WTC11 (cell line): ENCODE measurements at regions not wholly inside any gene's neighbourhood (a gene's known extent, or its start where the extent isn't known, plus 50 kb on each side); places are given as distances from the start of the nearest gene placed in this dataset.

Experiments
- ATAC-seq: fragments of 200-7000 bp; cut with Tn5 transposase; 2 replicates; pipeline ENCODE4 v1.10.0; 2021; ENCODE audit warnings: mild to moderate bottlenecking, moderate library complexity
- CTCF ChIA-PET: fragments of 300-600 bp; sonication (Branson Sonifier 250); formaldehyde crosslinking; loops from one replicate; lab custom pipeline; 2021; ENCODE audit warnings: antibody characterized with exemption; lab: Charles Lee
- POLR2A ChIA-PET: fragments of 350-600 bp; sonication (Branson Sonifier 250); formaldehyde crosslinking; loops from one replicate; lab custom pipeline; 2021; ENCODE audit warnings: antibody characterized with exemption; lab: Charles Lee
- DNase-seq: peaks from one replicate; pipeline ENCODE4 v3.0.0; 2021; ENCODE audit warnings: low spot score
- H3K27ac Mint-ChIP-seq: 2 replicates; pipeline ENCODE4 v1.8.0; 2021; ENCODE audit warnings: mixed read lengths
- H3K27me3 Mint-ChIP-seq: 2 replicates; pipeline ENCODE4 v1.8.0; 2021; ENCODE audit warnings: low read depth, mild to moderate bottlenecking, moderate library complexity, mixed read lengths
- H3K36me3 Mint-ChIP-seq: 2 replicates; pipeline ENCODE4 v1.8.0; 2021; ENCODE audit warnings: mixed read lengths
- H3K4me1 Mint-ChIP-seq: 2 replicates; pipeline ENCODE4 v1.8.0; 2022; ENCODE audit warnings: mixed read lengths
- H3K4me3 Mint-ChIP-seq: 2 replicates; pipeline ENCODE4 v1.8.0; 2021; ENCODE audit warnings: mild to moderate bottlenecking, moderate library complexity, mixed read lengths
- H3K9me3 Mint-ChIP-seq: 2 replicates; pipeline ENCODE4 v1.8.0; 2021; ENCODE audit warnings: mixed read lengths
- FOXK1 ChIP-seq: sonication (generic); formaldehyde crosslinking; IDR thresholded peaks from 2 replicates; pipeline ENCODE4 v1.8.0; 2022; ENCODE audit warnings: mild to moderate bottlenecking, moderate library complexity, missing genetic modification reagents
- IRF2 ChIP-seq: sonication (generic); formaldehyde crosslinking; IDR thresholded peaks from 2 replicates; pipeline ENCODE4 v1.8.0; 2022; ENCODE audit warnings: low read depth, missing genetic modification reagents, borderline replicate concordance
- JAZF1 ChIP-seq: fragments of 250-450 bp; sonication (Bioruptor Pico); IDR thresholded peaks from 2 replicates; pipeline ENCODE4 v1.9.0; 2021; ENCODE audit warnings: moderate library complexity, mild to moderate bottlenecking, inconsistent platforms
- JUN ChIP-seq: sonication (generic); formaldehyde crosslinking; IDR thresholded peaks from 2 replicates; pipeline ENCODE4 v1.8.0; 2023; ENCODE audit warnings: mild to moderate bottlenecking, missing genetic modification reagents
- NR2C2 ChIP-seq: sonication (generic); formaldehyde crosslinking; IDR thresholded peaks from 2 replicates; pipeline ENCODE4 v1.8.0; 2022; ENCODE audit warnings: mild to moderate bottlenecking, missing genetic modification reagents
- NR3C1 ChIP-seq: sonication (generic); formaldehyde crosslinking; conservative IDR thresholded peaks from 2 replicates; pipeline ENCODE4 v1.8.1; 2023; ENCODE audit warnings: low read depth, mild to moderate bottlenecking, missing genetic modification reagents
- OVOL2 ChIP-seq: fragments of 250-450 bp; sonication (Bioruptor Pico); IDR thresholded peaks from 2 replicates; pipeline ENCODE4 v1.9.0; 2021; ENCODE audit warnings: mild to moderate bottlenecking, borderline replicate concordance
- TEAD1 ChIP-seq: sonication (generic); formaldehyde crosslinking; IDR thresholded peaks from 2 replicates; pipeline ENCODE4 v1.8.0; 2022; ENCODE audit warnings: mild to moderate bottlenecking, missing genetic modification reagents
- ZBTB21 ChIP-seq: sonication (generic); formaldehyde crosslinking; IDR thresholded peaks from 2 replicates; pipeline ENCODE4 v1.8.1; 2023; ENCODE audit warnings: mild to moderate bottlenecking, missing genetic modification reagents, borderline replicate concordance
- ZNF219 ChIP-seq: sonication (generic); formaldehyde crosslinking; IDR thresholded peaks from 2 replicates; pipeline ENCODE4 v1.8.0; 2023; ENCODE audit warnings: missing genetic modification reagents, mild to moderate bottlenecking, borderline replicate concordance
- ZNF416 ChIP-seq: fragments of 250-450 bp; sonication (Bioruptor Pico); IDR thresholded peaks from 2 replicates; pipeline ENCODE4 v1.9.0; 2021; ENCODE audit warnings: mild to moderate bottlenecking, inconsistent platforms
- ZNF423 ChIP-seq: fragments of 250-450 bp; sonication (Bioruptor Pico); IDR thresholded peaks from 2 replicates; pipeline ENCODE4 v2.1.2; 2022; ENCODE audit warnings: mild to moderate bottlenecking, moderate library complexity
- TF ChIP-seq, protein P1 (sequence below): sonication (generic); formaldehyde crosslinking; IDR thresholded peaks from 2 replicates; pipeline ENCODE4 v1.8.1; 2022; ENCODE audit warnings: mild to moderate bottlenecking, missing genetic modification reagents, moderate library complexity, borderline replicate concordance
- TF ChIP-seq, protein P2 (sequence below): sonication (generic); formaldehyde crosslinking; IDR thresholded peaks from 2 replicates; pipeline ENCODE4 v1.8.1; 2023; ENCODE audit warnings: mild to moderate bottlenecking, missing genetic modification reagents, moderate library complexity
- TF ChIP-seq, protein P3 (sequence below): fragments of 250-450 bp; sonication (Bioruptor Pico); IDR thresholded peaks from 2 replicates; pipeline ENCODE4 v1.9.0; 2021; ENCODE audit warnings: mild to moderate bottlenecking
- TF ChIP-seq, protein P4 (sequence below): sonication (generic); formaldehyde crosslinking; IDR thresholded peaks from 2 replicates; pipeline ENCODE4 v1.8.1; 2023; ENCODE audit warnings: mild to moderate bottlenecking, missing genetic modification reagents
- TF ChIP-seq, protein P5 (sequence below): sonication (generic); formaldehyde crosslinking; IDR thresholded peaks from 2 replicates; pipeline ENCODE4 v1.8.1; 2023; ENCODE audit warnings: mild to moderate bottlenecking, moderate library complexity, missing genetic modification reagents
- TF ChIP-seq, protein P6 (sequence below): sonication (generic); formaldehyde crosslinking; IDR thresholded peaks from 2 replicates; pipeline ENCODE4 v1.8.1; 2023; ENCODE audit warnings: mild to moderate bottlenecking, missing genetic modification reagents, borderline replicate concordance
- TF ChIP-seq, protein P7 (sequence below): sonication (generic); formaldehyde crosslinking; IDR thresholded peaks from 2 replicates; pipeline ENCODE4 v1.8.0; 2022; ENCODE audit warnings: mild to moderate bottlenecking, missing genetic modification reagents
- TF ChIP-seq, protein P8 (sequence below): sonication (generic); formaldehyde crosslinking; conservative IDR thresholded peaks from 2 replicates; pipeline ENCODE4 v1.8.1; 2023; ENCODE audit warnings: mild to moderate bottlenecking, low read depth, missing genetic modification reagents, moderate library complexity

DNA sequence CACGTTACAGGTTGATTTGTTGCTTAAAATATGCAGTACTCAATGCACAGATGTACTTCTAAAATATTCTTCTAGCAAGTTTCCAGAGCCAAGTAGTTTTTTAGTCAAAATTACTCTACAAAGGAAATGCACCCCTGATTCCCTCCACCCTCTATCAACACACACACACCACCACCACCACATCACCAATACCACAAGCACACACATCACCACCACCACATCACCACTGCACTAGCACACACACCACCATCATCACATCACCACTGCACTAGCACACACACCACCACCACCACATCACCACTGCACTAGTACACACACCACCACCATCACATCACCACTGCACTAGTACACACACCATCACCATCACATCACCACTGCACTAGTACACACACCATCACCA is 105.2 kb upstream of the FRG1 start:
- Mint-ChIP-seq H3K27me3 (no peaks in the 10 kb centered on the region), H3K27ac (no peak overlapping the region)
- TF ChIP-seq, protein P1, sequence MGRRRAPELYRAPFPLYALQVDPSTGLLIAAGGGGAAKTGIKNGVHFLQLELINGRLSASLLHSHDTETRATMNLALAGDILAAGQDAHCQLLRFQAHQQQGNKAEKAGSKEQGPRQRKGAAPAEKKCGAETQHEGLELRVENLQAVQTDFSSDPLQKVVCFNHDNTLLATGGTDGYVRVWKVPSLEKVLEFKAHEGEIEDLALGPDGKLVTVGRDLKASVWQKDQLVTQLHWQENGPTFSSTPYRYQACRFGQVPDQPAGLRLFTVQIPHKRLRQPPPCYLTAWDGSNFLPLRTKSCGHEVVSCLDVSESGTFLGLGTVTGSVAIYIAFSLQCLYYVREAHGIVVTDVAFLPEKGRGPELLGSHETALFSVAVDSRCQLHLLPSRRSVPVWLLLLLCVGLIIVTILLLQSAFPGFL (CRISPR knock-in tag) = no peak
- TF ChIP-seq OVOL2 (CRISPR knock-in tag) (no peak), NR3C1 (CRISPR knock-in tag) (no peak), IRF2 (CRISPR knock-in tag) (no peak), TEAD1 (CRISPR knock-in tag) (no peak), JAZF1 (CRISPR knock-in tag) (no peak), NR2C2 (CRISPR knock-in tag) (no peak), ZNF423 (CRISPR knock-in tag) (no peak), FOXK1 (no peak), JUN (CRISPR knock-in tag) (no peak), ZNF416 (CRISPR knock-in tag) (no peak), ZBTB21 (CRISPR knock-in tag) (no peak), ZNF219 (CRISPR knock-in tag) (no peak)
- TF ChIP-seq, protein P2, sequence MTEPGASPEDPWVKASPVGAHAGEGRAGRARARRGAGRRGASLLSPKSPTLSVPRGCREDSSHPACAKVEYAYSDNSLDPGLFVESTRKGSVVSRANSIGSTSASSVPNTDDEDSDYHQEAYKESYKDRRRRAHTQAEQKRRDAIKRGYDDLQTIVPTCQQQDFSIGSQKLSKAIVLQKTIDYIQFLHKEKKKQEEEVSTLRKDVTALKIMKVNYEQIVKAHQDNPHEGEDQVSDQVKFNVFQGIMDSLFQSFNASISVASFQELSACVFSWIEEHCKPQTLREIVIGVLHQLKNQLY (CRISPR knock-in tag) = no peak
- TF ChIP-seq, protein P3, sequence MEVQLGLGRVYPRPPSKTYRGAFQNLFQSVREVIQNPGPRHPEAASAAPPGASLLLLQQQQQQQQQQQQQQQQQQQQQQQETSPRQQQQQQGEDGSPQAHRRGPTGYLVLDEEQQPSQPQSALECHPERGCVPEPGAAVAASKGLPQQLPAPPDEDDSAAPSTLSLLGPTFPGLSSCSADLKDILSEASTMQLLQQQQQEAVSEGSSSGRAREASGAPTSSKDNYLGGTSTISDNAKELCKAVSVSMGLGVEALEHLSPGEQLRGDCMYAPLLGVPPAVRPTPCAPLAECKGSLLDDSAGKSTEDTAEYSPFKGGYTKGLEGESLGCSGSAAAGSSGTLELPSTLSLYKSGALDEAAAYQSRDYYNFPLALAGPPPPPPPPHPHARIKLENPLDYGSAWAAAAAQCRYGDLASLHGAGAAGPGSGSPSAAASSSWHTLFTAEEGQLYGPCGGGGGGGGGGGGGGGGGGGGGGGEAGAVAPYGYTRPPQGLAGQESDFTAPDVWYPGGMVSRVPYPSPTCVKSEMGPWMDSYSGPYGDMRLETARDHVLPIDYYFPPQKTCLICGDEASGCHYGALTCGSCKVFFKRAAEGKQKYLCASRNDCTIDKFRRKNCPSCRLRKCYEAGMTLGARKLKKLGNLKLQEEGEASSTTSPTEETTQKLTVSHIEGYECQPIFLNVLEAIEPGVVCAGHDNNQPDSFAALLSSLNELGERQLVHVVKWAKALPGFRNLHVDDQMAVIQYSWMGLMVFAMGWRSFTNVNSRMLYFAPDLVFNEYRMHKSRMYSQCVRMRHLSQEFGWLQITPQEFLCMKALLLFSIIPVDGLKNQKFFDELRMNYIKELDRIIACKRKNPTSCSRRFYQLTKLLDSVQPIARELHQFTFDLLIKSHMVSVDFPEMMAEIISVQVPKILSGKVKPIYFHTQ (CRISPR knock-in tag) = no peak
- TF ChIP-seq, protein P4, sequence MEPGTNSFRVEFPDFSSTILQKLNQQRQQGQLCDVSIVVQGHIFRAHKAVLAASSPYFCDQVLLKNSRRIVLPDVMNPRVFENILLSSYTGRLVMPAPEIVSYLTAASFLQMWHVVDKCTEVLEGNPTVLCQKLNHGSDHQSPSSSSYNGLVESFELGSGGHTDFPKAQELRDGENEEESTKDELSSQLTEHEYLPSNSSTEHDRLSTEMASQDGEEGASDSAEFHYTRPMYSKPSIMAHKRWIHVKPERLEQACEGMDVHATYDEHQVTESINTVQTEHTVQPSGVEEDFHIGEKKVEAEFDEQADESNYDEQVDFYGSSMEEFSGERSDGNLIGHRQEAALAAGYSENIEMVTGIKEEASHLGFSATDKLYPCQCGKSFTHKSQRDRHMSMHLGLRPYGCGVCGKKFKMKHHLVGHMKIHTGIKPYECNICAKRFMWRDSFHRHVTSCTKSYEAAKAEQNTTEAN (CRISPR knock-in tag) = no peak
- TF ChIP-seq, protein P5, sequence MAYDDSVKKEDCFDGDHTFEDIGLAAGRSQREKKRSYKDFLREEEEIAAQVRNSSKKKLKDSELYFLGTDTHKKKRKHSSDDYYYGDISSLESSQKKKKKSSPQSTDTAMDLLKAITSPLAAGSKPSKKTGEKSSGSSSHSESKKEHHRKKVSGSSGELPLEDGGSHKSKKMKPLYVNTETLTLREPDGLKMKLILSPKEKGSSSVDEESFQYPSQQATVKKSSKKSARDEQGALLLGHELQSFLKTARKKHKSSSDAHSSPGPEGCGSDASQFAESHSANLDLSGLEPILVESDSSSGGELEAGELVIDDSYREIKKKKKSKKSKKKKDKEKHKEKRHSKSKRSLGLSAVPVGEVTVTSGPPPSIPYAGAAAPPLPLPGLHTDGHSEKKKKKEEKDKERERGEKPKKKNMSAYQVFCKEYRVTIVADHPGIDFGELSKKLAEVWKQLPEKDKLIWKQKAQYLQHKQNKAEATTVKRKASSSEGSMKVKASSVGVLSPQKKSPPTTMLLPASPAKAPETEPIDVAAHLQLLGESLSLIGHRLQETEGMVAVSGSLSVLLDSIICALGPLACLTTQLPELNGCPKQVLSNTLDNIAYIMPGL = no peak
- TF ChIP-seq, protein P6, sequence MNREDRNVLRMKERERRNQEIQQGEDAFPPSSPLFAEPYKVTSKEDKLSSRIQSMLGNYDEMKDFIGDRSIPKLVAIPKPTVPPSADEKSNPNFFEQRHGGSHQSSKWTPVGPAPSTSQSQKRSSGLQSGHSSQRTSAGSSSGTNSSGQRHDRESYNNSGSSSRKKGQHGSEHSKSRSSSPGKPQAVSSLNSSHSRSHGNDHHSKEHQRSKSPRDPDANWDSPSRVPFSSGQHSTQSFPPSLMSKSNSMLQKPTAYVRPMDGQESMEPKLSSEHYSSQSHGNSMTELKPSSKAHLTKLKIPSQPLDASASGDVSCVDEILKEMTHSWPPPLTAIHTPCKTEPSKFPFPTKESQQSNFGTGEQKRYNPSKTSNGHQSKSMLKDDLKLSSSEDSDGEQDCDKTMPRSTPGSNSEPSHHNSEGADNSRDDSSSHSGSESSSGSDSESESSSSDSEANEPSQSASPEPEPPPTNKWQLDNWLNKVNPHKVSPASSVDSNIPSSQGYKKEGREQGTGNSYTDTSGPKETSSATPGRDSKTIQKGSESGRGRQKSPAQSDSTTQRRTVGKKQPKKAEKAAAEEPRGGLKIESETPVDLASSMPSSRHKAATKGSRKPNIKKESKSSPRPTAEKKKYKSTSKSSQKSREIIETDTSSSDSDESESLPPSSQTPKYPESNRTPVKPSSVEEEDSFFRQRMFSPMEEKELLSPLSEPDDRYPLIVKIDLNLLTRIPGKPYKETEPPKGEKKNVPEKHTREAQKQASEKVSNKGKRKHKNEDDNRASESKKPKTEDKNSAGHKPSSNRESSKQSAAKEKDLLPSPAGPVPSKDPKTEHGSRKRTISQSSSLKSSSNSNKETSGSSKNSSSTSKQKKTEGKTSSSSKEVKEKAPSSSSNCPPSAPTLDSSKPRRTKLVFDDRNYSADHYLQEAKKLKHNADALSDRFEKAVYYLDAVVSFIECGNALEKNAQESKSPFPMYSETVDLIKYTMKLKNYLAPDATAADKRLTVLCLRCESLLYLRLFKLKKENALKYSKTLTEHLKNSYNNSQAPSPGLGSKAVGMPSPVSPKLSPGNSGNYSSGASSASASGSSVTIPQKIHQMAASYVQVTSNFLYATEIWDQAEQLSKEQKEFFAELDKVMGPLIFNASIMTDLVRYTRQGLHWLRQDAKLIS (CRISPR knock-in tag) = no peak
- TF ChIP-seq, protein P7, sequence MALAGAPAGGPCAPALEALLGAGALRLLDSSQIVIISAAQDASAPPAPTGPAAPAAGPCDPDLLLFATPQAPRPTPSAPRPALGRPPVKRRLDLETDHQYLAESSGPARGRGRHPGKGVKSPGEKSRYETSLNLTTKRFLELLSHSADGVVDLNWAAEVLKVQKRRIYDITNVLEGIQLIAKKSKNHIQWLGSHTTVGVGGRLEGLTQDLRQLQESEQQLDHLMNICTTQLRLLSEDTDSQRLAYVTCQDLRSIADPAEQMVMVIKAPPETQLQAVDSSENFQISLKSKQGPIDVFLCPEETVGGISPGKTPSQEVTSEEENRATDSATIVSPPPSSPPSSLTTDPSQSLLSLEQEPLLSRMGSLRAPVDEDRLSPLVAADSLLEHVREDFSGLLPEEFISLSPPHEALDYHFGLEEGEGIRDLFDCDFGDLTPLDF = no peak
- TF ChIP-seq, protein P8, sequence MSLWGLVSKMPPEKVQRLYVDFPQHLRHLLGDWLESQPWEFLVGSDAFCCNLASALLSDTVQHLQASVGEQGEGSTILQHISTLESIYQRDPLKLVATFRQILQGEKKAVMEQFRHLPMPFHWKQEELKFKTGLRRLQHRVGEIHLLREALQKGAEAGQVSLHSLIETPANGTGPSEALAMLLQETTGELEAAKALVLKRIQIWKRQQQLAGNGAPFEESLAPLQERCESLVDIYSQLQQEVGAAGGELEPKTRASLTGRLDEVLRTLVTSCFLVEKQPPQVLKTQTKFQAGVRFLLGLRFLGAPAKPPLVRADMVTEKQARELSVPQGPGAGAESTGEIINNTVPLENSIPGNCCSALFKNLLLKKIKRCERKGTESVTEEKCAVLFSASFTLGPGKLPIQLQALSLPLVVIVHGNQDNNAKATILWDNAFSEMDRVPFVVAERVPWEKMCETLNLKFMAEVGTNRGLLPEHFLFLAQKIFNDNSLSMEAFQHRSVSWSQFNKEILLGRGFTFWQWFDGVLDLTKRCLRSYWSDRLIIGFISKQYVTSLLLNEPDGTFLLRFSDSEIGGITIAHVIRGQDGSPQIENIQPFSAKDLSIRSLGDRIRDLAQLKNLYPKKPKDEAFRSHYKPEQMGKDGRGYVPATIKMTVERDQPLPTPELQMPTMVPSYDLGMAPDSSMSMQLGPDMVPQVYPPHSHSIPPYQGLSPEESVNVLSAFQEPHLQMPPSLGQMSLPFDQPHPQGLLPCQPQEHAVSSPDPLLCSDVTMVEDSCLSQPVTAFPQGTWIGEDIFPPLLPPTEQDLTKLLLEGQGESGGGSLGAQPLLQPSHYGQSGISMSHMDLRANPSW (CRISPR knock-in tag) = no peak
- TF ChIP-seq, all 79 proteins: peak for 0
- DNase-seq (no peak), ATAC-seq (no peak)
- H3K9me3 Mint-ChIP-seq = peaks cover 64% of the 10 kb centered on the region
- POLR2A ChIA-PET = no interaction called here
- no peaks in the 10 kb centered on the region for H3K4me1 Mint-ChIP-seq
- peaks cover 26% of the 10 kb centered on the region for H3K36me3 Mint-ChIP-seq
- CTCF ChIA-PET = no interaction called here
- H3K4me3 Mint-ChIP-seq = no peak overlapping the region
